ENCODE measurements at regions not wholly inside any gene's neighbourhood (a gene's known extent, or its start where the extent isn't known, plus 50 kb on each side); places are given as distances from the start of the nearest gene placed in this dataset.

GRCh38 chr10:28243923-28244322 lies 58.9 kb downstream of the MPP7 start:
- dilution Hi-C loops (cut with MboI; ENCODE audit: extremely low pct_ligation_motif_present, low sequenced_read_pairs), result no loop called here
- CTCF ChIA-PET, result interaction anchor here (1.0 to 5.4 kb wide), 4 partner anchors 139 to 798 kb away, joined by 3 to 112 read pairs (median 46); no protein-coding TSS in a partner anchor

More at GRCh38 chr10:28243923-28244322, 58.9 kb downstream of the MPP7 start:
- Histone ChIP-seq H2AFZ (ENCODE audit: low read depth, low read length) (no peak overlapping the region), H3K9me1 (replicated peaks; ENCODE audit: control insufficient read depth, extremely low read depth, insufficient read depth, low read length) (no peaks in the 10 kb centered on the region), H3K27ac (ENCODE audit: insufficient read depth, low read depth, low read length) (no peak overlapping the region), H4K20me1 (replicated peaks; ENCODE audit: control insufficient read depth, extremely low read depth, insufficient read depth, low read length) (no peaks in the 10 kb centered on the region), H3K9ac (replicated peaks; ENCODE audit: extremely low read depth, insufficient read depth, low read length) (no peak overlapping the region), H3K4me1 (ENCODE audit: control insufficient read depth, extremely low read depth, insufficient read depth, low read length) (no peaks in the 10 kb centered on the region), H3K4me3 (replicated peaks in 1 of 3; ENCODE audit: insufficient read depth in 1 of 3, low read depth in 1 of 3, low read length in 3 of 3) (no peak overlapping the region), H3K36me3 (ENCODE audit: control insufficient read depth in 2 of 2, extremely low read depth in 1 of 2, insufficient read depth in 2 of 2, low read length in 2 of 2) (no peaks in the 10 kb centered on the region), H3K4me2 (ENCODE audit: insufficient read depth, low read length) (no peak overlapping the region), H3K79me2 (ENCODE audit: control insufficient read depth, insufficient read depth, low read length) (no peaks in the 10 kb centered on the region), H3K9me3 (replicated peaks; ENCODE audit: control insufficient read depth, insufficient read depth, low read length) (no peaks in the 10 kb centered on the region), H3K27me3 (ENCODE audit: control insufficient read depth in 2 of 2, insufficient read depth in 2 of 2, low read length in 2 of 2) (peaks cover 10 to 16% of the 10 kb centered on the region in 2 experiments)
- TF ChIP-seq FOS (IDR thresholded peaks at IDR 0.05; ENCODE audit: borderline replicate concordance, insufficient read depth, low read length), result no peak
- no peak for TF ChIP-seq GATA2 (IDR thresholded peaks at IDR 0.05; ENCODE audit: insufficient read depth, insufficient read length, low read depth, low read length)
- TF ChIP-seq POLR2A (IDR thresholded peaks at IDR 0.05; ENCODE audit: low read depth, low read length), result no peak
- no peak for TF ChIP-seq EZH2 (IDR thresholded peaks at IDR 0.05; ENCODE audit: borderline replicate concordance, low read depth, low read length, severe bottlenecking)
- no peak for TF ChIP-seq MAX (IDR thresholded peaks at IDR 0.05; ENCODE audit: insufficient read depth, insufficient read length)
- TF ChIP-seq JUN (IDR thresholded peaks at IDR 0.05; ENCODE audit: borderline replicate concordance, insufficient read depth, insufficient read length, low read depth), result no peak
- TF ChIP-seq POLR2AphosphoS5 (IDR thresholded peaks at IDR 0.05; ENCODE audit: insufficient read depth, low read depth, low read length), result no peak
- TF ChIP-seq CTCF (IDR thresholded peaks at IDR 0.05; ENCODE audit: extremely low read depth in 1 of 2, insufficient read depth in 1 of 2, low read depth in 1 of 2, low read length in 2 of 2), result no peak
- TF ChIP-seq MYC (IDR thresholded peaks at IDR 0.05; ENCODE audit: low read depth, low read length), result no peak
- no TSS peak for BruUV-seq (replicated peaks)
- POLR2A ChIA-PET, result no interaction called here
- no peak for FAIRE-seq
- intact Hi-C loops (cut with micrococcal nuclease), result loop anchor here (2.0 to 5.0 kb wide), 3 partner anchors 137 to 587 kb away; no protein-coding TSS in a partner anchor
- DNase-seq (ENCODE audit: low read depth, low spot score), result no peak

Measured in endothelial cell of umbilical vein (primary cell).